ENCODE measurements at regions not wholly inside any gene's neighbourhood (a gene's known extent, or its start where the extent isn't known, plus 50 kb on each side); places are given as distances from the start of the nearest gene placed in this dataset.
A peak's percentile ranks its signal among the peaks of the same experiment; 100 is the strongest.

DNA sequence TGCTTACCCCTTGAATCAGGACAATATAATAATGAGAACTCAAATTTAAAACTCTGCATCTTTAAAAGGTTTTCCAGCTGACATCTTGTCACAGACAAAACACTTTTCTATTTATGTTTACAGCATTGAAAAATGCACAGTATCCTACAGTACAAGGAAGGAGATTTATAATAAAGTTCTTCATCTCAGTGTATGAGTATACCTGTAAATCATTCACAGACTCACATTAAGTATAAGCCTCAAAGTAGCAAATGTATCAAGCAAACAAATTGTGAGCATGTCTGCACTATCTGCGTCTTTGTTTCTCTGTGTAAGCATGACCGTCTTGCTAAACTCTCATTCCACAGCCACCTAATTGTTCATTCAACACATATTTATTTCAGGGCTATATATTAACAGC is 52.8 kb downstream of the PPP1R2C start:
- DNase-seq (ENCODE audit: extremely low spot score), result no peak
- TF ChIP-seq SUZ12 (IDR thresholded peaks at IDR 0.05) (no peak), CTBP1 (IDR thresholded peaks at IDR 0.05; ENCODE audit: borderline replicate concordance) (no peak), FOXM1 (IDR thresholded peaks at IDR 0.05; ENCODE audit: borderline replicate concordance) (no peak), FOXA1 (IDR thresholded peaks at IDR 0.05) (no peak), ZNF384 (IDR thresholded peaks at IDR 0.05) (no peak), FOXK2 (IDR thresholded peaks at IDR 0.05) (no peak), HDGF (IDR thresholded peaks at IDR 0.05; ENCODE audit: borderline replicate concordance) (no peak), SP1 (IDR thresholded peaks at IDR 0.05) (no peak), BHLHE40 (IDR thresholded peaks at IDR 0.05; ENCODE audit: borderline replicate concordance) (no peak), L3MBTL2 (conservative IDR thresholded peaks at IDR 0.05) (no peak), TARDBP (IDR thresholded peaks at IDR 0.05) (no peak), ELF4 (IDR thresholded peaks at IDR 0.05) (no peak), NFRKB (IDR thresholded peaks at IDR 0.05) (no peak), LEF1 (IDR thresholded peaks at IDR 0.05; ENCODE audit: borderline replicate concordance) (no peak), ARNT (IDR thresholded peaks at IDR 0.05) (no peak)
- TF ChIP-seq, protein P1, sequence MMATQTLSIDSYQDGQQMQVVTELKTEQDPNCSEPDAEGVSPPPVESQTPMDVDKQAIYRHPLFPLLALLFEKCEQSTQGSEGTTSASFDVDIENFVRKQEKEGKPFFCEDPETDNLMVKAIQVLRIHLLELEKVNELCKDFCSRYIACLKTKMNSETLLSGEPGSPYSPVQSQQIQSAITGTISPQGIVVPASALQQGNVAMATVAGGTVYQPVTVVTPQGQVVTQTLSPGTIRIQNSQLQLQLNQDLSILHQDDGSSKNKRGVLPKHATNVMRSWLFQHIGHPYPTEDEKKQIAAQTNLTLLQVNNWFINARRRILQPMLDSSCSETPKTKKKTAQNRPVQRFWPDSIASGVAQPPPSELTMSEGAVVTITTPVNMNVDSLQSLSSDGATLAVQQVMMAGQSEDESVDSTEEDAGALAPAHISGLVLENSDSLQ (IDR thresholded peaks at IDR 0.05), result no peak
- CTCF ChIA-PET, result no interaction called here
- POLR2A ChIA-PET, result no interaction called here

DNA sequence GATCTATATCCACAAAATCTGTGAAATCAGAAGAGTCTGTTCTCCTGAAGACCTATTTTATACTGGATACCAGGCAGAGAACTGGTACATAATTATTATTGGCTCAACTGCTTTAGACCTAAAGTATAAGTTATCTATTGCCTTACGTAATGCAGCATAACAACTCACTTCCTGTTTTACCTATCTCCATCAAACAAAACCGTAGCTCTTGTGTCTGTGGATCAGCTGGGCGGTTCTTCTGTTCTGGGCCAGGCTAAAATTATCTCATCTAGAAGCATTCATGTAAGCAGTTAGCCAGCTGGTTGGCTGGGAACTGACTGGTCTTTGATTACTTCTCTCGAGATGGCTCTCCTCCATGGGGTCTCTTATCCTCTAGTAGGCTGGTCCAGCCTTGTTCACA is 57.8 kb downstream of the PPP1R2C start:
- CTCF ChIA-PET, result interaction anchor here (0.7 kb wide), 1 partner anchor 558 kb away, joined by 6 read pairs; no protein-coding TSS in a partner anchor
- TF ChIP-seq LEF1 (IDR thresholded peaks at IDR 0.05; ENCODE audit: borderline replicate concordance), result no peak
- no peak for TF ChIP-seq FOXM1 (IDR thresholded peaks at IDR 0.05; ENCODE audit: borderline replicate concordance)
- TF ChIP-seq HDGF (IDR thresholded peaks at IDR 0.05; ENCODE audit: borderline replicate concordance), result no peak
- TF ChIP-seq CTBP1 (IDR thresholded peaks at IDR 0.05; ENCODE audit: borderline replicate concordance), result no peak
- no peak for TF ChIP-seq ELF4 (IDR thresholded peaks at IDR 0.05)
- TF ChIP-seq SP1 (IDR thresholded peaks at IDR 0.05), result no peak
- no peak for TF ChIP-seq SUZ12 (IDR thresholded peaks at IDR 0.05)
- TF ChIP-seq NFRKB (IDR thresholded peaks at IDR 0.05), result no peak
- TF ChIP-seq FOXK2 (IDR thresholded peaks at IDR 0.05), result no peak
- no peak for TF ChIP-seq BHLHE40 (IDR thresholded peaks at IDR 0.05; ENCODE audit: borderline replicate concordance)
- TF ChIP-seq FOXA1 (IDR thresholded peaks at IDR 0.05), result no peak
- TF ChIP-seq TARDBP (IDR thresholded peaks at IDR 0.05), result no peak
- no peak for TF ChIP-seq L3MBTL2 (conservative IDR thresholded peaks at IDR 0.05)
- no peak for TF ChIP-seq ZNF384 (IDR thresholded peaks at IDR 0.05)
- DNase-seq (ENCODE audit: extremely low spot score), result no peak
- POLR2A ChIA-PET, result no interaction called here

DNA sequence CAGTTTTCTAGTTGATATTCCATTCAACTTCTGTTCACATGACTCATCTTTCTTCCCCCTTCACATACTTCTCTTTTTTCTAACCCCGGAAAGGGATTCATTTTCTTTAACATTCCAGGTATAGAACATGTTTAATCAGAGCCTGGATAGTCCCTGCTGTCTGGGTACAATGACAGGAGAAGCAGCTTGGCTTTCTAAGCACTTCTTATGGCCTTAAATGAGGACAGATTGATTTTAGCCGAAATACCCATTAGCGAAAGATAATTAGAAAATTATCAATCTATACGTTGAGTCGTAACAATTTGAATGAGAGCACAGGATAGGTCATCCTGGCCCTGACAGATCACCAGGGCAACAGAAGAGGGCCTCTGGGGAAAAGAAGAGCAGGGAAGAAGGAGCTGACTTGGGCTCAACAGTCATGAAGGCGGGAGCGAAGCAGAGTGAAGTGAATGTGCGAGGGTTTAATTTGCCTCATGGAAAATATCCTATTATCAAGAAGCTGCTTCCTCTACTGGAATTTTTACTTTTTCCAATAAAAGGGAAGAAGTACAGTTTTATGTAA is 62.2 kb downstream of the PPP1R2C start:
- ChIA-PET POLR2A (no interaction called here), CTCF (no interaction called here)
- TF ChIP-seq ZNF384 (IDR thresholded peaks at IDR 0.05) (no peak), SUZ12 (IDR thresholded peaks at IDR 0.05) (no peak), NFRKB (IDR thresholded peaks at IDR 0.05) (no peak), SP1 (IDR thresholded peaks at IDR 0.05) (no peak), BHLHE40 (IDR thresholded peaks at IDR 0.05; ENCODE audit: borderline replicate concordance) (no peak), LEF1 (IDR thresholded peaks at IDR 0.05; ENCODE audit: borderline replicate concordance) (no peak), ARNT (IDR thresholded peaks at IDR 0.05) (no peak), CTBP1 (IDR thresholded peaks at IDR 0.05; ENCODE audit: borderline replicate concordance) (no peak), FOXA1 (IDR thresholded peaks at IDR 0.05) (no peak), L3MBTL2 (conservative IDR thresholded peaks at IDR 0.05) (no peak), ELF4 (IDR thresholded peaks at IDR 0.05) (no peak), TARDBP (IDR thresholded peaks at IDR 0.05) (no peak)
- TF ChIP-seq, protein P1 (IDR thresholded peaks at IDR 0.05), result no peak
- no peak for DNase-seq (ENCODE audit: extremely low spot score)

DNA sequence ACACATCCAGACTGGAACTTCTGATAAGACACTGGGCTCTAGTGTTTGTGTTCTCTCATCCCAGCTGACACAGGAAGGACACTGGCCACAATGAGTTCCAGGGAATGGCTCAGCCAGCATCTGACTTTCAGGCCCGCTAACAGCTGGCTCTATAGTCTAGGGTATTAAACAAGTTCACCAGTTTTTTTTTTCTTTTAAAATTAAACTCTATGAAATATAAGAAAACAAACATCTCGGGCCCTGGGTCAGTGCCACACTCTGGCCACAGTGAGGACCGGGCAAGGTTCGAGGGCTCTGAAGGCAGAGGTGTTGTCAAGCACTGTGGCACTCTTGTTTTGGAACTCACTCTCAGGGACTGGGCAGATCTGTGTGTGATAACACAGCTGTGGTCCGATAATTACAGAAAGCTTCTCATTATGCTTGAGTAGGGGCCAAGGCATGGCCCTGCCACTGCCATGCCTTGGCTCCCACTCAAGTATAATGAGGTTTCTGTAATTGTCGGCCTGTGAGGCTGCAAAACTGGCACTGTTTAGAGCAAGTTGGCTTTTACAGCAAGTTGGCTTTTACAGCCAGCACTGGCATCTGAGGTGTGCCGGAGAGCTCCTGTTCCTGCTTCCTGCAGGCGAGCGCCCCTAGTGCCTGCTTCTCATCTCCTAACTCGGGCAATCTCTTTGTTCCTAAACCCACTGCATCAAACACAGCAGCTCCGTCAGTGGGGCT is 62.8 kb downstream of the PPP1R2C start:
- POLR2A ChIA-PET, result no interaction called here
- peak; percentile 52 for DNase-seq (ENCODE audit: extremely low spot score)
- TF ChIP-seq FOXK2 (IDR thresholded peaks at IDR 0.05) (no peak), ELF4 (IDR thresholded peaks at IDR 0.05) (no peak), TARDBP (IDR thresholded peaks at IDR 0.05) (no peak), ARNT (IDR thresholded peaks at IDR 0.05) (no peak), BHLHE40 (IDR thresholded peaks at IDR 0.05; ENCODE audit: borderline replicate concordance) (no peak), SUZ12 (IDR thresholded peaks at IDR 0.05) (no peak), L3MBTL2 (conservative IDR thresholded peaks at IDR 0.05) (no peak), LEF1 (IDR thresholded peaks at IDR 0.05; ENCODE audit: borderline replicate concordance) (no peak), NFRKB (IDR thresholded peaks at IDR 0.05) (no peak), SP1 (IDR thresholded peaks at IDR 0.05) (no peak), ZNF384 (IDR thresholded peaks at IDR 0.05) (no peak), CTBP1 (IDR thresholded peaks at IDR 0.05; ENCODE audit: borderline replicate concordance) (no peak), HDGF (IDR thresholded peaks at IDR 0.05; ENCODE audit: borderline replicate concordance) (no peak), FOXM1 (IDR thresholded peaks at IDR 0.05; ENCODE audit: borderline replicate concordance) (no peak), FOXA1 (IDR thresholded peaks at IDR 0.05) (no peak)
- TF ChIP-seq, protein P1 (IDR thresholded peaks at IDR 0.05), result no peak
- CTCF ChIA-PET, result no interaction called here

DNA sequence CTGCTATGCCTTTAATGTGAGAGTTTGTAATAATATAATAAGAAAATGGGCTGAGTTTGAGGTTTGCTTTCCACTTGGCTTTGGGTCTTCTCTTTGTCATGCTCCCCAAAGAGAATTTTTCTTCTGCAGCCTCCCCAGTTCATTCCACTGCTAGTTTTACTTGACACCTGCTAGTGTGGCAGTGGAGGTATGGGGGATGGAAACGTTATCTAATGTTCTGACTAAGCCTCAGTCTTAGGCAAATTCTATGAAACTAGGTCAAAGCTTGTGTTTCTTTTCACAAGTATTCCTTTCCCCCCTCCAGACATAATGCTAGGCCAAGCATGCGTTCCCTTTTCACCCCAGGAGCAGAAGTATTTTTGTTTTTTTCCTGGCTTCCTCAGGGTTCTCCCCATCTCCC is 67.5 kb downstream of the PPP1R2C start:
- ChIA-PET POLR2A (no interaction called here), CTCF (no interaction called here)
- DNase-seq (ENCODE audit: extremely low spot score), result no peak
- TF ChIP-seq HDGF (IDR thresholded peaks at IDR 0.05; ENCODE audit: borderline replicate concordance), result no peak
- no peak for TF ChIP-seq CTBP1 (IDR thresholded peaks at IDR 0.05; ENCODE audit: borderline replicate concordance)
- no peak for TF ChIP-seq L3MBTL2 (conservative IDR thresholded peaks at IDR 0.05)
- no peak for TF ChIP-seq ZNF384 (IDR thresholded peaks at IDR 0.05)
- no peak for TF ChIP-seq LEF1 (IDR thresholded peaks at IDR 0.05; ENCODE audit: borderline replicate concordance)
- TF ChIP-seq FOXK2 (IDR thresholded peaks at IDR 0.05), result no peak
- no peak for TF ChIP-seq FOXM1 (IDR thresholded peaks at IDR 0.05; ENCODE audit: borderline replicate concordance)
- TF ChIP-seq BHLHE40 (IDR thresholded peaks at IDR 0.05; ENCODE audit: borderline replicate concordance), result no peak

All from HEK293T (cell line).